VCaP (cell line): ENCODE measurements at regions not wholly inside any gene's neighbourhood (a gene's known extent, or its start where the extent isn't known, plus 50 kb on each side); places are given as distances from the start of the nearest gene placed in this dataset.
"Not testable (repeated sequence)": the region's sequence is repeated elsewhere in the genome, so short reads cannot be mapped to it uniquely, and the experiment has no call there.

Experiments
- H3K27ac ChIP-seq: fragments of 450-650 bp; 2 replicates; pipeline ENCODE4 v1.5.1; 2017
- TF ChIP-seq, protein P1 (sequence below): fragments of 450-650 bp; conservative IDR thresholded peaks from 2 replicates; pipeline ENCODE4 v1.5.1; 2017; ENCODE audit warnings: mild to moderate bottlenecking, moderate library complexity

DNA sequence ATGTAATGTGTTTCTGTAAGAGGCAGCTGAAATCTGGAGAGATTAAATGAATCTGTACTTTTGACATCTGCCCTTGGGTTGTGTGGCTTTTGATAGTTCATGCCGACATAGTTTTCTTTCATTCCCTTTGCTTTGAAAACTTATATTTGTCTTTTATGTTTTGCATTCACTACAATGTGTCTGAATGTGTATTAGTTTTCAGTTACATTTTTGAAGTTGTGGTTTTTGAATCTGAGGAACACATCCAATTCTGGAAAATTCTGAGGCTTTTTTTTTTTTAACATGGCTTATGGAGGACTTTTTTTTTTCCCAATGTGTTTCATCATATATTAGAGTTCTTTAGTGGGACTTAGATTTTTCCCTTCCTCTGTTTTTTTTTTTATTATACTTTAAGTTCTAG lies 683.7 kb upstream of the SOX9 start:
- H3K27ac ChIP-seq, result no peak overlapping the region
- TF ChIP-seq, protein P1, sequence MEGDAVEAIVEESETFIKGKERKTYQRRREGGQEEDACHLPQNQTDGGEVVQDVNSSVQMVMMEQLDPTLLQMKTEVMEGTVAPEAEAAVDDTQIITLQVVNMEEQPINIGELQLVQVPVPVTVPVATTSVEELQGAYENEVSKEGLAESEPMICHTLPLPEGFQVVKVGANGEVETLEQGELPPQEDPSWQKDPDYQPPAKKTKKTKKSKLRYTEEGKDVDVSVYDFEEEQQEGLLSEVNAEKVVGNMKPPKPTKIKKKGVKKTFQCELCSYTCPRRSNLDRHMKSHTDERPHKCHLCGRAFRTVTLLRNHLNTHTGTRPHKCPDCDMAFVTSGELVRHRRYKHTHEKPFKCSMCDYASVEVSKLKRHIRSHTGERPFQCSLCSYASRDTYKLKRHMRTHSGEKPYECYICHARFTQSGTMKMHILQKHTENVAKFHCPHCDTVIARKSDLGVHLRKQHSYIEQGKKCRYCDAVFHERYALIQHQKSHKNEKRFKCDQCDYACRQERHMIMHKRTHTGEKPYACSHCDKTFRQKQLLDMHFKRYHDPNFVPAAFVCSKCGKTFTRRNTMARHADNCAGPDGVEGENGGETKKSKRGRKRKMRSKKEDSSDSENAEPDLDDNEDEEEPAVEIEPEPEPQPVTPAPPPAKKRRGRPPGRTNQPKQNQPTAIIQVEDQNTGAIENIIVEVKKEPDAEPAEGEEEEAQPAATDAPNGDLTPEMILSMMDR, result no peak

DNA sequence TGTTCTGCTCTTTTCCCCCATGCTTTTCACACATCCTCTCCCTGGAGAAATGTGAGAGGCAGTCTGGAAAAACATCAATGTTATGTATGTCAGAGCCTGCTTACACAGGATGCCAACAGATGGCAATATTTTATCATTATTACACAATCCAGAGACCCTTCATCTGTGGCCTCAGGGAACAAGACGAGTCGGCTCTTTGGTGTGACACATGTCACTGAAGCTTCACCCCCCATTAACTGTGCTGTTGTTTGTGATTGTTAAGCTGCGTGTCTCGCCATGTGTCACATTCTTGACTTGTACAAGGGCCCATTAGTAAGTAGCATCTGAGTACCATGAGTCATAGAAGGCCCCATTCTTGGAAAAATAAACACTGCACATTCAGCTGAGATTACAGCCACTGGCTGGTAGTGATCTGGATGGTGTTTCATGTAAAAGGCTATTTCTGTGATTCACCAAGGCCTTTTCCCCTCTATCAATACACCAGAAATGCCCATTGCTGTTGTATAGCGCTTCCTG lies 682.1 kb upstream of the SOX9 start:
- TF ChIP-seq, protein P1, result no peak
- H3K27ac ChIP-seq, result no peak overlapping the region

DNA sequence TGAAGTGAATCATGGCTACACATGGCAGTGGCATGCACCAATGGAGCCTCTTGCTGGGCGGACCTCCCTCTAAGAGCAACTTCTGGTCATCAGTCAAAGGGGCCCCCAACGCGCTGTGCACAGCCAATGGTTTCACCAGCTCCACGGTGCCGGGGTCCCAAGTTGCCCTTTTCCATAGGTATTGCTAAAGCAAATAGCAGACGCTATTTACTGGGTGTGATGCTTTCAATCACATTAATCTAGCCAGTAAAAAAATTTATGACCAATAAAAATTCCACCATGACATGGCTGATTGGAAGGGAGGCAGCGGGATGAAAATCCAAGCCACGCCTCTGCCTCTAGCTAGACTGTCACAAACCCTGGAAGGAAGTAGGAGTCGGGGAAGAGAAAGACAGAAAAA lies 680.3 kb upstream of the SOX9 start:
- H3K27ac ChIP-seq, result no peak overlapping the region
- TF ChIP-seq, protein P1, result no peak

DNA sequence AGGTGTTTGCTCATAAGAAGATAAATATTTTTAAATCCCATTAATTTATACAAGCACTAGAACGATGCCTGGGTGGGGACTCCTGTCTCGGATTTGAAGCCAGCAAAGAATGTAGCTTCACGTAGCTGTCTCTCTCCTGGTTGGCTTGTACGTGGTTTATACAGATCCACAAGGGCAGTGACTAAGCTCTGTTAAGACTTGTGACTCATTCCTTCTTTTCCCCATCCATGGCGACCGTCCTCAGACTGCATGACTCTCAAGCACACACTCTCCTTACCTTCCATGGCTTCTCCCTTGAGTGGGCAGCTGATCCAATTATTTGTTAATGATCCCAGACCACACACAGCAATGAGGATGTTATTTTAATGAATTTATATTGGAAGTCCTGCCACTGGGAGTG lies 679.7 kb upstream of the SOX9 start:
- TF ChIP-seq, protein P1, result no peak
- no peak overlapping the region for H3K27ac ChIP-seq

DNA sequence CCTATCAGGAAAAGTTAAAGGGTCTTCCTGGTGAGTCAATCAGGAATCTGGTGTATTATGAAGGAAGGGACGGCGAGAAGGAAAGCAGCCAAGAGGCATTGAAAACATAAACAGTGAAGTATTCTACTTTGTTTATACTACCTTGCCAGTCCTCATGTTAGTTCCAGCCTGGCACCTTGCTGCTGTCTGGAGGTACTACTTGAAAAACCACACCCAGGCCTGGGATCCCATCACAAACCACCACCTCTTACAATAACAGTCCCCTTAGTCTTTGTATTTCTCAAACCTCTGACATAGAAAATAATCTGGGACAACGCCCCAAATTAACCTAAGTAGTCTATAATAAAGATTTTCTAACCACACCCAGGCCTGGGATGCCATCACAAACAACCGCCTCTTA lies 676.7 kb upstream of the SOX9 start:
- no peak overlapping the region for H3K27ac ChIP-seq
- TF ChIP-seq, protein P1, result no peak

DNA sequence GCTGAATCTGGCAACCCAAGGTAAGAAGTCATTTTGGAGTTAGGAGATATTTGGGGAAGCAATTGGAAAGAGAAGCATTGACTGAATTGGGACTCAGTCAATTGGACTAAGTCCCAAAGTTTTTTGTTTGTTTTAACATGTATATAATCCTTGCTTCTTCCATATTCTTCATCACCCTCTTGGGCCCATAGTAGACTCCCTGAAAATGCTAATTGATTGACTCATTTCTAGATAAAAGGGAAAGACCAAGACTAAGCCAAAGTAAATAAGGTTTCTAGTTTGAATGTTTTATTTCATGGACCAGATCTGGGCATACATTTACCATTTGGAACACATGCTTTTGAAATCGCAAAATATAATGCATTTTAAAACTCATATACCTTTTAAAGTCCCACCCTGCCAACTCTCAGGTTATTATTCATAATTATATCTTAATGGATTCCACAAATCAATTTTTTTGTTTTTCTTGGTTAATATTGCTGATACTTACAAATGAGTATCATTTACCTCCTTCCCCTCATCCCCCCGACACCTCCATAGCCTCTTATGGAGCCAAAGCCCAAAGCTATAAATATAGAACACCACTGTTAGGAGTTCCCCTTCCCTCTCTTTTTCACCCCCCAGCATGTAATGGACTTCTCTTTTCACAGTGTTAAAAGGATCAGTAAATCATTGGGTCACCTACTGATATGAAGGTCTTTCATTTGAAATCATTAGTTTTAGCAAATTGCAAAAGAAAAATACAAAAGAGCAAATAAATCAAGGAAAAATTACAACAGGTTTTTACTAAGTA lies 674.0 kb upstream of the SOX9 start:
- no peak overlapping the region for H3K27ac ChIP-seq
- TF ChIP-seq, protein P1, result no peak

DNA sequence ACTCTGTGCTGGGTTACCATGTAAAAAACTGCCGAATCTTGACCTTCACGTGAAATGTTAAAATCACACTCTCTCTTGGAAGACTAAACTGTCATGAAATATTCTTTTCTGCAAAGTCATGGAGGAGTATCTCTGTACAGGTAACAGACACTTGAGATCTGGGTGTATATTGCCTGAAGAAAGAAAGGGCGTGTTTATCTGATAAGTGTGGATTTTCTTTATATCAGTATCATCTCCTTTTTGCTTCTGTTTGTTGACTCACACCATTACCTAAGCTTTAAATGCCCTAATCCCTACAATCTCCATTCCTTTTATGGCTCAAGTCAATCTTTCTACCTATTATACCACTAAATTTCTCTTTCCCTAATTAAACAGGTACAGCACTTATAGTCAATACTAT lies 673.2 kb upstream of the SOX9 start:
- H3K27ac ChIP-seq, result no peak overlapping the region
- TF ChIP-seq, protein P1, result no peak

DNA sequence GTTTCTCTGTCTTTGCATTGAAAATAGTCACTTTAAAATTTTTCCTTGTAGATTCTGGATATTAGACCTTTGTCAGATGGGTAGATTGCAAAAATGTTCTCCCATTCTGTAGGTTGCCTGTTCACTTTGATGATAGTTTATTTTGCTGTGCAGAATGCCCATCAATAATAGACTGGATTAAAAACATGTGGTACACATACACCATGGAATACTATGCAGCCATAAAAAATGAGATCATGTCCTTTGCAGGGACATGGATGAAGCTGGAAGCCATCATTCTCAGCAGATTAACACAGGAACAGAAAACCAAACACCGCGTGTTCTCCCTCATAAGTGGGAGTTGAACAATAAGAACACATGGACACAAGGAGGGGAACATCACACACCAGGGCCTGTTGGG lies 670.2 kb upstream of the SOX9 start:
- H3K27ac ChIP-seq, result not testable (repeated sequence)
